ENCODE measurements at regions not wholly inside any gene's neighbourhood (a gene's known extent, or its start where the extent isn't known, plus 50 kb on each side); places are given as distances from the start of the nearest gene placed in this dataset.

- DNase-seq: no peak
Observed at GRCh38 chr9:1202512-1203280, 152.5 kb downstream of the DMRT2 start.

- no peak for DNase-seq
Observed at GRCh38 chr9:1207686-1208085, 157.5 kb downstream of the DMRT2 start.

GRCh38 chr9:1208157-1208556 is 158.0 kb downstream of the DMRT2 start:
- no peak for DNase-seq

- no peak for DNase-seq
Observed at GRCh38 chr9:1210954-1211353, 160.8 kb downstream of the DMRT2 start.

GRCh38 chr9:1216532-1216931 is 166.4 kb downstream of the DMRT2 start:
- DNase-seq: no peak

GRCh38 chr9:1217076-1217475 is 166.9 kb downstream of the DMRT2 start:
- no peak for DNase-seq

- DNase-seq: no peak
Observed at GRCh38 chr9:1219284-1219683, 169.1 kb downstream of the DMRT2 start.

GRCh38 chr9:1221298-1221697 is 171.1 kb downstream of the DMRT2 start:
- no peak for DNase-seq

GRCh38 chr9:1222511-1222910 is 172.4 kb downstream of the DMRT2 start:
- DNase-seq: no peak

GRCh38 chr9:1231998-1232919 is 182.1 kb downstream of the DMRT2 start:
- DNase-seq: no peak

GRCh38 chr9:1233568-1233967 is 183.4 kb downstream of the DMRT2 start:
- no peak for DNase-seq

- no peak for DNase-seq
Observed at GRCh38 chr9:1235650-1236049, 185.5 kb downstream of the DMRT2 start.

GRCh38 chr9:1236061-1236460 is 185.9 kb downstream of the DMRT2 start:
- DNase-seq: no peak

GRCh38 chr9:1238407-1238806 is 188.2 kb downstream of the DMRT2 start:
- no peak for DNase-seq

GRCh38 chr9:1248743-1249142 is 198.6 kb downstream of the DMRT2 start:
- DNase-seq: no peak

- DNase-seq: no peak
Observed at GRCh38 chr9:1253064-1253979, 203.2 kb downstream of the DMRT2 start.

- DNase-seq: no peak
Observed at GRCh38 chr9:1254071-1254470, 203.9 kb downstream of the DMRT2 start.

GRCh38 chr9:1256178-1256577 is 206.0 kb downstream of the DMRT2 start:
- DNase-seq: no peak

GRCh38 chr9:1261266-1261665 is 211.1 kb downstream of the DMRT2 start:
- no peak for DNase-seq

- DNase-seq: no peak
Observed at GRCh38 chr9:1261879-1262766, 212.0 kb downstream of the DMRT2 start.

- DNase-seq: no peak
Observed at GRCh38 chr9:1267141-1267570, 217.0 kb downstream of the DMRT2 start.

- DNase-seq: no peak
Observed at GRCh38 chr9:1267581-1267980, 217.4 kb downstream of the DMRT2 start.

Measured in NCI-H2081 (cell line).